ENCODE measurements at regions not wholly inside any gene's neighbourhood (a gene's known extent, or its start where the extent isn't known, plus 50 kb on each side); places are given as distances from the start of the nearest gene placed in this dataset.

GRCh38 chr2:234710066-234710465, 213.2 kb upstream of the ARL4C start:
- no peaks in the 10 kb centered on the region for H3K27me3 ChIP-seq (replicated peaks; ENCODE audit: insufficient read depth, low read depth, low read length, poor library complexity)
- DNase-seq (ENCODE audit: low spot score) = no peak
- peaks cover 5% of the 10 kb centered on the region for H3K4me1 ChIP-seq (ENCODE audit: insufficient read depth, low read length, poor library complexity, severe bottlenecking)
- TF ChIP-seq EZH2 (IDR thresholded peaks at IDR 0.05; ENCODE audit: borderline replicate concordance, low read depth, low read length, poor library complexity, severe bottlenecking) (no peak), CTCF (conservative IDR thresholded peaks at IDR 0.05; ENCODE audit: low read depth, low read length) (no peak)
- H3K9me3 ChIP-seq (ENCODE audit: low read depth, low read length, poor library complexity, severe bottlenecking) = no peaks in the 10 kb centered on the region
- no peaks in the 10 kb centered on the region for H3K36me3 ChIP-seq (ENCODE audit: insufficient read depth, low read length, poor library complexity, severe bottlenecking)
- H3K4me3 ChIP-seq (ENCODE audit: low read depth, low read length, poor library complexity, severe bottlenecking) = no peak overlapping the region
- intact Hi-C loops (cut with micrococcal nuclease; ENCODE audit: unreplicated experiment) = no loop called here
- BruUV-seq (replicated peaks) = no TSS peak
- ChIA-PET POLR2A (ENCODE audit: low non-redundant PET) (interaction anchor here (0.6 kb wide), 1 partner anchor 193 kb away, joined by 5 read pairs; no protein-coding TSS in a partner anchor), CTCF (no interaction called here)
- H3K27ac ChIP-seq (ENCODE audit: low read depth, low read length, poor library complexity, severe bottlenecking) = no peak overlapping the region

GRCh38 chr2:234708717-234709116, 211.8 kb upstream of the ARL4C start:
- no peaks in the 10 kb centered on the region for H3K9me3 ChIP-seq (ENCODE audit: low read depth, low read length, poor library complexity, severe bottlenecking)
- no peaks in the 10 kb centered on the region for H3K36me3 ChIP-seq (ENCODE audit: insufficient read depth, low read length, poor library complexity, severe bottlenecking)
- POLR2A ChIA-PET (ENCODE audit: low non-redundant PET) = no interaction called here
- peaks cover 5% of the 10 kb centered on the region for H3K4me1 ChIP-seq (ENCODE audit: insufficient read depth, low read length, poor library complexity, severe bottlenecking)
- intact Hi-C loops (cut with micrococcal nuclease; ENCODE audit: unreplicated experiment) = no loop called here
- TF ChIP-seq EZH2 (IDR thresholded peaks at IDR 0.05; ENCODE audit: borderline replicate concordance, low read depth, low read length, poor library complexity, severe bottlenecking) (no peak), CTCF (conservative IDR thresholded peaks at IDR 0.05; ENCODE audit: low read depth, low read length) (no peak)
- no peak overlapping the region for H3K4me3 ChIP-seq (ENCODE audit: low read depth, low read length, poor library complexity, severe bottlenecking)
- BruUV-seq (replicated peaks) = no TSS peak
- DNase-seq (ENCODE audit: low spot score) = no peak
- H3K27ac ChIP-seq (ENCODE audit: low read depth, low read length, poor library complexity, severe bottlenecking) = no peak overlapping the region
- no peaks in the 10 kb centered on the region for H3K27me3 ChIP-seq (replicated peaks; ENCODE audit: insufficient read depth, low read depth, low read length, poor library complexity)
- CTCF ChIA-PET = no interaction called here

- Histone ChIP-seq H3K9me3 (ENCODE audit: low read depth, low read length, poor library complexity, severe bottlenecking) (no peaks in the 10 kb centered on the region), H3K27me3 (replicated peaks; ENCODE audit: insufficient read depth, low read depth, low read length, poor library complexity) (no peaks in the 10 kb centered on the region), H3K36me3 (ENCODE audit: insufficient read depth, low read length, poor library complexity, severe bottlenecking) (no peaks in the 10 kb centered on the region), H3K4me3 (ENCODE audit: low read depth, low read length, poor library complexity, severe bottlenecking) (no peak overlapping the region), H3K27ac (ENCODE audit: low read depth, low read length, poor library complexity, severe bottlenecking) (no peak overlapping the region), H3K4me1 (ENCODE audit: insufficient read depth, low read length, poor library complexity, severe bottlenecking) (peaks cover 5% of the 10 kb centered on the region)
- intact Hi-C loops (cut with micrococcal nuclease; ENCODE audit: unreplicated experiment) = no loop called here
- no peak for TF ChIP-seq EZH2 (IDR thresholded peaks at IDR 0.05; ENCODE audit: borderline replicate concordance, low read depth, low read length, poor library complexity, severe bottlenecking)
- no peak for TF ChIP-seq CTCF (conservative IDR thresholded peaks at IDR 0.05; ENCODE audit: low read depth, low read length)
- POLR2A ChIA-PET (ENCODE audit: low non-redundant PET) = no interaction called here
- CTCF ChIA-PET = no interaction called here
- BruUV-seq (replicated peaks) = no TSS peak
- DNase-seq (ENCODE audit: low spot score) = peak; percentile 28
Observed at GRCh38 chr2:234708091-234708683, 211.3 kb upstream of the ARL4C start.

Measured in A673 (cell line).